HS-5 (cell line): ENCODE measurements at regions not wholly inside any gene's neighbourhood (a gene's known extent, or its start where the extent isn't known, plus 50 kb on each side); places are given as distances from the start of the nearest gene placed in this dataset.

Source experiments
- DNase-seq: peaks from one replicate; pipeline ENCODE4 v3.0.0-alpha.2; 2012; ENCODE audit warnings: low read depth

DNA sequence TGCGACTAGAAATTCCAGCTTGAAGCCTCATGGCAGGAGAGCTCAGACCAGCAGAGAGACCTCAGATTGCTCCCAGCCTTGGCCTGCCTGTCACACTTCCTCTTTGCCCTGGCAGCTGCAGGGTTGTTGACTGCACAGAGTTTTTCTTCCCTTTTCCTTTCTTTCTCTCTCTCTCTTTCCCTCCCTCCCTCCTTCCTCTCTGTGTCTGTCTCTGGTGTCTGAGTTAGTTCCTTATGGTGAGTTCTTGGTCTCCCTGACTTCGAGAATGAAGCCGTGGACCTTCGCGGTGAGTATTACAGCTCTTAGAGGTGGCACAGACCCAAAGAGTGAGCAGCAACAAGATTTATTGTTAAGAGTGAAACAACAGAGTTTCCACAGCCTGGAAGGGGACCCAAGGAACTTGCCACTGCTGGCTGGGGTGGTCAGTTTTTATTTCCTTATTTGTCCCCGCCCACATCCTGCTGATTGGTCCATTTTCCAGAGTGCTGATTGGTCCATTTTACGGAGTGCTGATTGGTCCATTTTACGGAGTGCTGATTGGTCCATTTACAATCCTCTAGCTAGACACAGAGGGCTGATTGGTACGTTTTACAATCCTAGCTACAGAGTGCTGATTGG is 266.3 kb downstream of the RPS24 start:
- no peak for DNase-seq

DNA sequence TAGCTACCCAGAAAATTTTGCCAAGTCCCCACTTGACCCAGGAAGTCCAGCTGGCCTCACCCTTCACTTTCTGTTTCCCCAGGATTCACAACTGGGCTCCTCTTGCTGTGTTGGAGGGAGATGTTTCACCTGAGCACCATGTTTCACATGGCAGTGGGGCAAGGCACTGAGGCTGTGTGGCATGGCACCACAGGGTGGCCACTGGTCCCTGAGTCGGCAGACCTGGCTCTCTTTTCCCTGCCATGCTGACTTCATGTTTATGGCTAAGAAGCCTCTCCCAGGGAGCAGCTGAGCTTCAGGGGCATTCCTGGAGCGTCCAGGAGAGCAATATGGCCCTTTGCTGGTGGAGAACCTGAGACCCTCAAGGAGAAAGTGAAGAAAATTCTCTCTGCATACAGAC is 266.9 kb downstream of the RPS24 start:
- DNase-seq: no peak

DNA sequence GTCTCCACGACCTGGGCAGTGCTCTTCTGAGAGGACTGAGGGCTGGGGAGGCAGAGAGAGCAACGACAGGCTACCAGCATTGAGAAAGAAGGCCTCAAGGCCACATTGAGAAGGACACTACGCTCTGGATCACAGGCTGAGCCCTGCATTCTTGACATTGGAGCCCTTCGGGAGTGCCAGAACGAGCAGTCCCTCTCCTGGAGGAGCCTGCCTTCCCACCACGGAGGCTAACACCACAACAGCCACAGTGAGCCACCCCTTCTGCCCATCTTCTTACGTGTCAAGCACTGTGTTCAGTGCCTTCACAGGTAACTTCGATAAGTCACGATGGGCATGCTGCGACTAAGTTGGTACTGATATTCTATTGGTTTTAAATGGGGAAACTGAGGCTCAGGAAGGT is 267.8 kb downstream of the RPS24 start:
- no peak for DNase-seq

DNA sequence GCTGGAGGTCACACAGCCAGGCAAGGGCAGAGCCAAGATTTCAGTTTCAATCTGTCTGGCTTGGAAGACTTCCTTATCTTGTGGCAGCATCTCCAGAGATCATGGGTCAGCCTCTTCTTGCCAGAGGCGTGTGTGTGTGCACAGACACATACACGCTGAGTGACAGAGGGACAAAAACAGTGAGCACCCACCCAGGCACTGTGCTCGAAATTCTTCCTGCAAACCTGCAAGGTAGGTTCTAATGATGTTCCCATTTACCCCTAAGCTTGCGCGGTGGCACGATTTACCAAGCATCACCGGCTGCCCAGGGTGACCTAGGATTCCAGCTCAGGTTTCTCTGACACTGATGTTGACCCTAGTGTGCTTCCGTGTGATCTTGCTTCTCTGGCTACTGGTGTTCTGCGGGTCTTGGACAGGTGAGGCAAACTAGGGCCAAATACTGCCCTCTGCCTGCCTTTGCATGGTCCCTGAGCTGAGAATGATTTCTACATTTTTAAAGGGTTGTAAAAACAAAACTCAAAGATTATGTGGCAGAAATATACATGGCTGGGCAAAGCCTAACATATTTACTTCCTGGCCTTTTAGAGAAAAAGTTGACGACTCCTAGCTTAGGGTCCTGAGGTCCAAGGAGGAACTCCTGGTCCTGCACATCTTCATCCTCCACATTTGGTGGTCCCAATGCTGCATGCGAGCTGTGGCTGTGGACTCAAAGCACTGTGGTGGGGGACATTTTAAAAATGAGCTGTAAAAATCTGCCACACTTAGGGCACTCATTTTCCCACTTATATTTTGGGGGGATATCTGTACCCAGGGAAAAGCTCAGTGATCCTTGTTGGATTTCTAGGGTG is 268.5 kb downstream of the RPS24 start:
- DNase-seq: no peak

DNA sequence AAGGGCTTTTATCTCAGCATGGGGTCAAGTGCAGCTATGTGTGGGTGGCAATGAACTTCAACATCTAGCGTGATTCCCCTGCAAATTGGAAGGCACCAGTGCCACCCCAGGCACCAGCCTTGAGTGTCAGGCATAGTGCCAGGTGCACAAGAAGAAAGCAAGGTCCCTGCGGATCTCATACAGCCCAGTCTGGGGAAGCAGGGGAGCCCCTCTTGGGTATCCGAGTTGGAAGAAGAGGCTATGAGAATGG is 269.0 kb downstream of the RPS24 start:
- no peak for DNase-seq

DNA sequence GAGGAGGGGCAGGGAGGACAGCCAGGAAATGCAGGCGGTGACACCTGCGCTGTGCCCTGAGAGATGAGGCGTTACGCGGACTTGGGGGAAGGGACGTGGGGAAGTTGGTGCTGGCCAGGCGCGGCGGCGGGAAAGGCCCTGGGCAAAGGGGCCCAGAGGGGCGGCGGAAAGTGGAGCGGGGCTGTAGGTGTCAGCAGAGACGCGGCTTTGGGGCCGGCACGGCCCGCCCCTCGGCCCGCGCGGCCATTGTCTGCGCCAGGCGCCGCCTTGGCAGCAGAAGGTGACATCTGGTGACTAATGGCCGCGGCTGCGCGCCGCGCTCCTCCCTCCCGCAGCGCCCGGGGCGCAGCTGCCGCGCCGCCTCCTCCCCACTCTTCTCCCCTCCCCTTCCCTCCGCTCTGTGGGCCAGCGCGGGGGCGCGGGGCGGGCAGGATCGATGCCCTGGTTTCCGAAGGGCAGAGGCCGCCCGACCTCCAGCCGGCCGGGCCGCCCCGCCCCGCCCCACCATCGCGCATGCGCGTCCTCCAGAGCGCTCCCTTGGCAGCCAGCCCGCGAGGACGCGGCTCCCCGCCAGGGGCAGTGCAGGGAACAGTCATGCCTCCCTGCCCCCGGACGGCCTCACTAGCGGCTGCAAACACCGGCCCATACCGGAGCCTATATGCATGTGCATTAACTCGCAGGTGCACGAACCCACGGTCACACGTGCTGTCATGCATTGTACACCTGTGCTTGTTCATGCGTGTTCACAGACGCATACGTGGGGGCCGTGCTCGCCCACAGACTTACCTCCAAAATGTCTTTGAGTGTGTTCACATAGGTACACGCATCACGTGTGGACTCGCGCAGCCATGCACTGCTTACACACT is 269.6 kb downstream of the RPS24 start:
- peak; percentile 76 for DNase-seq

DNA sequence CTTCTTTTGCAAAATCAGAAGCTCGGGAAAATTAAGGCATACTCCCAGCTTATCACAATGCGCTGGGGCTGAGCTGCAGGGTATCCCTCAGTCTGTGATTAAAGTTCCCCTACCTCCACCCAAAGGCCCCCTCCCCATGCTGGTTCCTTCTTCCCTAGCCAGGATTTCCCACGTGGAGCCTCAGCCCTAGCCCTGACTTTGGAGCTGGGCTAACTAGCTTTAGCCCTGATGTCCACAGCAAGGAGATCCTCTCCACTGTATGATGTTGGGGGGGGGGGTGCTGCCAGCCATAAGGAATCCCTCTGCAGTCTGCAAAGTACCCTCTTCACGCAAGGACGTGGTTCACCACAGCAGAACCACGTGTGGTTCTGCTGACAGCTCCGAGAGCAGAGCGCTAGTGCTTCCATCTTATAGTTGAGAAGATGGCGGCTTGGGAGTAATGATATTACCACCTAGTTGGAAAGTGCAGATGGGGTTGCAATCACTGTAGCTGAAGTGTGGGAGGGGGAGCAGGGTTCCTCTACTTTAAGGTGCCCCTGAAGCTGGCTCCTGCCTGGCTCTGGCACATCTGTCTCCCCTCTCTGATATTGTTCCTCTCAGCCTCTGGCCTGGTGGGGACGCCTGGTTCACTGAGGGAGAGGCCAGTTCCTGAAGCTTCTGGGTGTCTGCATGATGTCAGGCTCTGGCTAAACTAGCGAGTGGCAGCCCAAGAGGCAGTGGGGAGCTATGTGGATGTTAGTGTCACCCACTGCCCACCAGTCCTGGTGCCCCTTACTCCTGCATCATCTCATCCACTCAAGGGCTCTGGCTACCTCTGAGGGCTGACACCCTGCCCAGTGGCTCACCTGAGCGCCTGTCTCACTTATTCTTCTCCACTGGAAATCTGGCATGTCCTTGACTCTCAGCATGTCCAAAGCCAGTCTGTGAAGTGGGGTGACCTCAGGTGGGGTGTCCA is 270.7 kb downstream of the RPS24 start:
- DNase-seq: no peak

DNA sequence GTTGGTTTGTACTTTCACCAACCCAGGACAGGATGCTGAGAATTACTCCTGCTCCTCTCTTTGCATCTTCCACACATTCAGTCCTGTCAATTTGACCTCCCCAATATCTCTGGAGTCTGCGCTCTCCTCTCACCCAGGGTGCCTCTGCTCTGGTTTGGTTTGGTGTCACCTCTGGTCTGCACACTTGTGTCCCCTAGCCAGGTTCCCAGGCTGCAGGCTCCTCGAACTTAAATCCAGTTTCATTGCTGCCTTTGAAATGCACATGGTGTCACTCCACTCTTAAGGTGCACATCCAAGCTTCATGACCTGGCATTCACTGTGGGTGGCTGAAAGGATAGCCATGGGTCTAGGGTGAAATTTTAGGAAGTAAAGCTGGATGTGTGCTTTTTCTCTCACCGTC is 271.6 kb downstream of the RPS24 start:
- DNase-seq: no peak

DNA sequence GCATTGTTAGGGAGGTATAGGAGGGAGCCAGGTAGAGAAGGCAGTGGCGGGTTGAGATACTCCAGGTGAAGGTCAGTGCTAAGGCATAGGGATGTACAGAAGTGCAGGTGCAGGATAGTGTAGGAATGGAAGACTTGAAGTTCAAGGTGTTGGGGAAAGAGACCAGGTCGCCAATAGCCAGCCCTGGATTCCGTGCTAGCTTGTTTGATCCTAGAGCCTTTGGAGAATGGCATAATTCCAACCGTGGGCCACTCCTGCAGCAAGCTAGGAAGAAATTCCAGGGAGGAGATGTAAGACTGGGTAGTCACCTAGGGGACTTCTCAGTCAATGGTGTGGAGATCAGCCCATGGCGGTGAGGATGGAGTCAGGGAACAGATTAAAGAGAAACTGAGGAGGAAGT is 272.7 kb downstream of the RPS24 start:
- DNase-seq: no peak

DNA sequence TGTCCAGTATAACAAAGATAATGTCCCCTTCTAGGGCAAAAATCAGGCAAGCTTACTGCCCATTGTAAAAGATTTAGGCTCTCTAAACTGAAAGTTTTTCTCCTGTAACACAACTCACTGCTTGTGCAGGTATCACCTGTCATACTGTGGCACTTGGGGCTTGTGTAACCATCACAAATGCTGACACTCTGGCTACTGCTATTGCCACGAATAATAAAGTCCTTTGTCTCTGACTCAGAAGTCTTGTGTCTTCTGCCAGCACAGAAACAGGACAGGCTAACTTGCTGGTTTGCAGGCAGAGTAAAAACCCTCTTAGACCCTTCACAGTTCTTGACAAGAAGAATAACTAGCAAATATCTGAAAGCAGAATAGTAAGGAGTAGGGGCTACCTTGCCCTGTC is 273.9 kb downstream of the RPS24 start:
- no peak for DNase-seq

DNA sequence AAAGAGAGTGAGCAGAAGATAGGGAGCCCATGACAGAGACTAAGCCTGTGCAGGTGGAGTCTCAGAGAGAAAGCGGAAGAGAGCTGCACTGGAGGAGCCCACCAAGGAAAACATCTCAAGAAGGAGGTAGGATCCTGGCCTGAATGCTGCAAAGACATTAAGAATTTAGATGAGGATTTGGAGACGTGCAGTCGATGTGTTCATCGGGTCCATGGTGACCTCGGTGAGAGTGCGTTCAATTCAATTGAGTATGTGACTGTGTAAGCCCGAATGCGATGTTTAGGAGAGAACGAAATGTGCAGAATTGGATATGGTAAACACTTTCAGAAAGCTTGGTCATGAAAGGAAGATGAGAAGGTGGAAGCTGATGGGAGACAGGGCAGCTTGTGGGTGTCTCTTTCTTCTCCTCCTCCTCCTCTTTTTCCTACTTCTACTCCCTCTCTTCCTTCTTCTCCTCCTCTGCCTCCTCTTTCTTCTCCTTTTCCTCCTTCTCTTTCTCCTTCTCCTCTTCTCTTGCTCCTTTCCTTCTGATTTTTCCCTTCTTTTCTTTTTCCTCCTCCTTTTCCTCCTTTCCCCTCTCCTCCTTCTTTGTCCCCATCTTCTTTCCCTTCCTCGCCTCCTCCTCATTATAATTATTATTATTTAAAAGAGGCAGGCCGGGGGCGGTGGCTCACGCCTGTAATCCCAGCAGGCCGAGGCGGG is 276.0 kb downstream of the RPS24 start:
- no peak for DNase-seq

DNA sequence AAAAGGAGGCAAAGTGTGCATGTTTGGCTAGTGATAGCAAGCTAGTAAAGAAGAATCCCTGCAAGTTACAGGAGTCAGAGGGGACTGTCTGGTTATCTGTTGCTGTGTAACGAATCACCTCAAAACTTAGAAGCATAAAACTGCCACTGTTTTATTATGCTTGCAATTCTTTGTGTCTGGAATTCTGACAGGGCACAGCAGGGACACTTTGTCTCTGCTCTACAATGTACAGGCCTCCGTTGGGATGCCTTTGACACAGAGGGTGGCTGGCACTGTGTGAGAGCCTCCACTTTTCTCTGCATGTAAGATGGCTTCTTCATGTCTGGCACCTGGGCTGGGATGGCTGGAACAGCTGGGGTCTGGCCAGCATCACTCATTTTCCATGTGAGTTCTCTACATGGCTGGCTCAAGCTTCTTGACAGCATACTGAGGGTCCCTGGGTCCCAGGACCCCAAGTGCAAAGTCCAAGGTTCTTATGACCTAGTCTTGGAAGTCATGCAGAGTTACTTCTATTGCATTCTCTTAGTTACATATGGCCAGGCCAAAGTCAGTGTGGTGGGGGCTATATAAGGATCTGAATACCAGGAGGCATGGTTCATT is 276.9 kb downstream of the RPS24 start:
- no peak for DNase-seq

DNA sequence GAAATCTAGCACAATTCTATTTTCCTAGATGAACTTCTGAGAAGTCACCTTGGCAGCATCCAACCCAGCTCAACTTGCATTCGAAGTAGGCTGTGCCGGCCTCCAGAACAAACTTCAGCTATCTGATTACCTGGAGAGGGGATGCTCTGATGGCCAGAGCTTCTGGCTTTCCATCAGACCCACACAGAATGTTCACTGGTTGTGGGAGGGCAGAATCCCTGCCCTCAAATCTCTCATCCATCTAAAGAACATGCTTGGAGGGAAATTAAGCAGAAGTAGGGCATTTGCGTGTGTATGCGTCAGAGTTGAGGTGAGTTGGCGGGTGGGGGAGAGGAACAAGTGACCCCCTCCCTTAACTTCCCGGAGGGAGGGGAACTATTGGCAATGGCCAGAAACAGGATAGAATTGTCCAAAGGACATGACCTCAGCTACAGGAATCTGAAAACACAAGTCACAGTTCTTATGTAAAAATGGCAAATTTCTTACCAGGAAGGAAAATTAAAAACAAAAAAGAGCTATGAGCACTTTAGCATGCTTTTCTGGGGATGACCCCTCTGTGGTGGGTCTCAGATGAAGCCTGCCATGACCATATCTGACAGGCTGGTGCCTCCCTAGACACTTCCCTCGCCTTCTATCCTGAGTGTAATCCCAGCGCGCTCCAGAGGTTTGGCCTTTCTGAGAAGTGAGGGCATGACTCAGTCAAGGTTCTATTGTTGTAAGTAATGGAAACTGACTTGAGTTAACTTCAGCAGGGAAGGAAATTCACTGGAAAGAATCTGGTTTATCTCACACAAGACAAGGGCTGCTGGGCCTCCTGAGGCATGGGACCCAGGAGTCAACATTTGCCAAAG is 278.8 kb downstream of the RPS24 start:
- DNase-seq: no peak

DNA sequence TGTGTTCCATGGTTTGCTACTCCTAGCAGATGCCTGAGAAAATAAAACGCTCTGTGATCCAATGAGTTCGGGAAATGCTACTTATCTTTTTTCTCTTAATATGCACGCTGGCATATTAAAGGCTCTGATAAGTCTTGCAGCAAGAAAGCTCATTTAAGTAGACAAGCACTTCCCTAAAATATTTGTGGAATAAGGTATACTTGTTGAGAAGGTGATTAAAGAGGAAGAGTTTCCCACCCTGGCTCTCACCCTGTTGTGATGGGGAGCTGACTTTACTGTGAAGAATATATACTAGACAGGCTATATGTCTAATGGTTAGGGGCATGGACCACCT is 279.4 kb downstream of the RPS24 start:
- no peak for DNase-seq

DNA sequence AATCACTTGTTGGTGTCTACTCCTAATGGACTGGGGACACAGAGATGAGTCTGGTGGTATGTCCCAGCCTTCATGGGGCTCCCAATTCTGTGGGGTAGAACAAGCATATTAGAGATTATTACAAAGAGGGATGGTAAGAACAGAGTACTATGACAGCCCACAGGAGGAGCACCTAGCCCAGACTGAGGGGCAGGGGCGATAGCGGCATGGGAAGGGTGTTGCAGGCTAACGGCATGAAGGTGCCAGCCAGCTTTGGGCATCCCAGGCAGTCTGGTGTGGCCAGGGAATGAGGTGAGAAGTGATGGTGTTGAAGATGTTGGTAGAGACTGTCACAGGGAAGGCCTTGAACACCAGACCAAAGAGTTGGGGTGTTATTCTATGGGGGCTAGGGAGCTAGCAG is 280.0 kb downstream of the RPS24 start:
- DNase-seq: no peak

DNA sequence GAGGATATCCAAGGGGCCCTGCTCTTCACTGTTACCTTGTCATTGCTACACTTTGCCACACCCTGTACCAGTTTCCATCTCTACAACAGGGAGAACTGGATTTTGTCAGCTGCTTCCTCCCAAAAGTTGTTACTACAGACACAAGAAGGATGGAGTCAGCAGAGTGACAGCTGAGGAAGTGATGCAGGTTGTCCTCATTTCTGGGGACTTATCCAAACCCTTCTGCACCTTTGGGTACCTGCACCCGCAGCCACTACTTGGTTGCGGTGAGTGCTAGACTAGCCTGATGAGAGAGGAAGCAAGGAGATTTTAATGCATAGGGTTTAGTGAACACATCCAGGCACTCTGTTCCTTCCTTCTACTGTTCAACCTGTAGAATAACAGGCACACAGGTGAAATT is 281.0 kb downstream of the RPS24 start:
- no peak for DNase-seq

DNA sequence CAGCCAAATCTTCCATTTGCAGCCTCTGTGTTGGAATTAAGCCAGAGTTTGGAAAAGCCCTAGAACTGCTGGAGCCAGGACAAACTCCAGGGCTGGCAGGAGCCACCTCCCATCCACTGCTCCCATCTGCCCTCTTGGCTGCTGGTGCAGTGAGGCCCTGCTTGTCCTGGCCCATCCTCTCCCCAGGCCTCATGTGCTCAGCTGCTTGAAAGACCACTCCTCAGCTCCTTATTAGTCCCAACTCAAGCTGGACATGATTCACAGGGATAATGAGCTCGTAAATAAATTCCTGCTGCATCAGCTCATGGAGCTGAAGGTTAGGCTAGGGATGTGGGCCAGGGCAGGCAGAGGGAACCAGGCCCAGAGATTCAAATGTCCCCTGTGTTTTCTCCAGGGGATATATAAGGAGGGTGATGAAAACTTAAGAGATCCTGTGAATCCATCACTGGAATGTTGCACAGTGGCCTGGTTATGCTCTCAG is 282.8 kb downstream of the RPS24 start:
- DNase-seq: no peak

DNA sequence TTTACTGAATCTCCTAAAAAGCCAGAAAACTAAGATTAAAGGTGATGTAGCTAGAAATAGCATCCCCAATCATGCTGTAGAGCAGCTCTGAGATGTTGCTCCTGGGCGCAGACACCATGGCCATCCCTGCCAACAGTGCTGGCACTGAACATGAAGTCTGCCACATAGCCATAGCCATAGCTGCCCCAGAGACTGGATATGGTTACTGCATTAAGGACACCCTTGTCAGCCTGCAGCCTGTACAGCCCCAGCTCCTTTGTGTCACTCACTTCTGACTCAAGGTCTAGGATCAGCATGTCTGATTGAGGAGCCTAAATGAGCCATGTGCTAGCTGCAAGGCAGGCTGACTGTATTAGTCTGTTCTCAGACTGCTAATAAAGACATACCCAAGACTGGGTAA is 284.6 kb downstream of the RPS24 start:
- no peak for DNase-seq

DNA sequence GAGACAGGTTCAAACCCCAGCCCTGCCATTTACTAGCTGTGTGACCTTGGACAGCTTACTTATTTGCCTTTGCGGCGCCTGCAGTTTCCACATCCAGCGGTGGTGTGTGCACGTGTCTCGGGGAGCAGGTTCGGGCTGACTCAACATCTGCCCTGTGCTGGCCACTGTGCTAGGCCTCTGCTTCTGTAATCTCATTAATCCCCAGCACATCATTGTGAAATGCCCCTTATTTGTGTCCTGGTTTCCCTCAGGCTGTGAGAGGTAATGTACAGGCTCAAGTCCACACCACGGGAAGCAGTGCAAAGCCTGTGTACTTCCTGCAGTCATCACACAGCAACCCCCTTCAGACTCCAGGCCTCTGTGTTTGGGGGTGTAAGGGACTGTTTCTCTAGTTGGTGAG is 285.7 kb downstream of the RPS24 start:
- DNase-seq: no peak

DNA sequence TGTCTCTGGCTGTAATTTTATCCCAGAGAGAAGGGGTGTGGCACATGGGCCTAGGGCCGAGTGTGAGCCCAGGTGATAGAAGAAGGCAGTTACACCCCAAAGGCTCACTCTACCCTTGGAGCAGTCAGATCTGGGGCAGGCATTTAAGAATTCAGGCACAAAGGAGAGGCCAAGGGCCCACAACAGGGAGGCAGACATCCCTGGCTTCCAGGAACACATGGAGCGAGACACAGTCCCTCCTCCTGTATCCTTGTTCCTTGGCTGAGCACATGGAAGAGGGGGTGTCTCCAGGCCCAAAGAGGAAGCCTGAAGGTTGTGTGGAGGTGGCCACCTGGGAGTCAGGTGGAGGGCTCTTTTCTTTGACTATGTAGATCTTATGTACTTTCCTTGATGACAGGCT is 286.2 kb downstream of the RPS24 start:
- DNase-seq: no peak
